GF-D8 (cell line): ENCODE measurements at regions not wholly inside any gene's neighbourhood (a gene's known extent, or its start where the extent isn't known, plus 50 kb on each side); places are given as distances from the start of the nearest gene placed in this dataset.

Experiments used
- DNase-seq: peaks from one replicate; lab custom pipeline; 2025; lab: John Stamatoyannopoulos, UW

- no peak for DNase-seq
Measured at GRCh38 chr2:199627417-199627816, 169.7 kb upstream of the SATB2 start.

- no peak for DNase-seq
Measured at GRCh38 chr2:199624958-199625357, 167.2 kb upstream of the SATB2 start.

- DNase-seq: no peak
Measured at GRCh38 chr2:199612509-199613130, 154.9 kb upstream of the SATB2 start.

GRCh38 chr2:199607914-199608313 lies 150.2 kb upstream of the SATB2 start:
- DNase-seq: no peak

- no peak for DNase-seq
Measured at GRCh38 chr2:199606193-199606780, 148.5 kb upstream of the SATB2 start.

- DNase-seq: no peak
Measured at GRCh38 chr2:199603721-199604291, 146.1 kb upstream of the SATB2 start.

GRCh38 chr2:199602896-199603717 lies 145.4 kb upstream of the SATB2 start:
- DNase-seq: no peak

- DNase-seq: no peak
Measured at GRCh38 chr2:199602271-199602895, 144.6 kb upstream of the SATB2 start.

GRCh38 chr2:199596549-199596948 lies 138.8 kb upstream of the SATB2 start:
- no peak for DNase-seq

- DNase-seq: no peak
Measured at GRCh38 chr2:199594443-199594842, 136.7 kb upstream of the SATB2 start.

GRCh38 chr2:199591826-199592225 lies 134.1 kb upstream of the SATB2 start:
- no peak for DNase-seq

- no peak for DNase-seq
Measured at GRCh38 chr2:199590321-199591203, 132.8 kb upstream of the SATB2 start.

GRCh38 chr2:199589306-199589705 lies 131.6 kb upstream of the SATB2 start:
- DNase-seq: no peak

GRCh38 chr2:199588054-199588453 lies 130.3 kb upstream of the SATB2 start:
- DNase-seq: no peak

GRCh38 chr2:199586646-199587045 lies 128.9 kb upstream of the SATB2 start:
- DNase-seq: no peak

- DNase-seq: no peak
Measured at GRCh38 chr2:199583676-199584075, 125.9 kb upstream of the SATB2 start.

GRCh38 chr2:199581935-199582360 lies 124.2 kb upstream of the SATB2 start:
- no peak for DNase-seq

GRCh38 chr2:199581408-199581807 lies 123.7 kb upstream of the SATB2 start:
- DNase-seq: no peak

- no peak for DNase-seq
Measured at GRCh38 chr2:199575416-199575815, 117.7 kb upstream of the SATB2 start.

GRCh38 chr2:199572571-199572970 lies 114.8 kb upstream of the SATB2 start:
- no peak for DNase-seq

- DNase-seq: no peak
Measured at GRCh38 chr2:199570934-199571333, 113.2 kb upstream of the SATB2 start.
